Fibroblast of villous mesenchyme (primary cell): ENCODE measurements at regions not wholly inside any gene's neighbourhood (a gene's known extent, or its start where the extent isn't known, plus 50 kb on each side); places are given as distances from the start of the nearest gene placed in this dataset.

Source experiments
- DNase-seq: peaks from one replicate; pipeline ENCODE4 v3.0.0-alpha.2; 2010; ENCODE audit warnings: low read depth
- H3K4me3 ChIP-seq: 2 replicates; pipeline ENCODE4 v1.5.1; 2011; ENCODE audit warnings: low read depth, mild to moderate bottlenecking, low read length
- CTCF ChIP-seq: IDR thresholded peaks from 2 replicates; pipeline ENCODE4 v1.5.1; 2012; ENCODE audit warnings: low read depth, mild to moderate bottlenecking, low read length; ENCODE audit not compliant: insufficient read depth

- H3K4me3 ChIP-seq = no peak overlapping the region
- no peak for TF ChIP-seq CTCF
- DNase-seq = no peak
These were observed 134.4 kb upstream of the ABCA1 start for GRCh38 chr9:105062222-105062855.

DNA sequence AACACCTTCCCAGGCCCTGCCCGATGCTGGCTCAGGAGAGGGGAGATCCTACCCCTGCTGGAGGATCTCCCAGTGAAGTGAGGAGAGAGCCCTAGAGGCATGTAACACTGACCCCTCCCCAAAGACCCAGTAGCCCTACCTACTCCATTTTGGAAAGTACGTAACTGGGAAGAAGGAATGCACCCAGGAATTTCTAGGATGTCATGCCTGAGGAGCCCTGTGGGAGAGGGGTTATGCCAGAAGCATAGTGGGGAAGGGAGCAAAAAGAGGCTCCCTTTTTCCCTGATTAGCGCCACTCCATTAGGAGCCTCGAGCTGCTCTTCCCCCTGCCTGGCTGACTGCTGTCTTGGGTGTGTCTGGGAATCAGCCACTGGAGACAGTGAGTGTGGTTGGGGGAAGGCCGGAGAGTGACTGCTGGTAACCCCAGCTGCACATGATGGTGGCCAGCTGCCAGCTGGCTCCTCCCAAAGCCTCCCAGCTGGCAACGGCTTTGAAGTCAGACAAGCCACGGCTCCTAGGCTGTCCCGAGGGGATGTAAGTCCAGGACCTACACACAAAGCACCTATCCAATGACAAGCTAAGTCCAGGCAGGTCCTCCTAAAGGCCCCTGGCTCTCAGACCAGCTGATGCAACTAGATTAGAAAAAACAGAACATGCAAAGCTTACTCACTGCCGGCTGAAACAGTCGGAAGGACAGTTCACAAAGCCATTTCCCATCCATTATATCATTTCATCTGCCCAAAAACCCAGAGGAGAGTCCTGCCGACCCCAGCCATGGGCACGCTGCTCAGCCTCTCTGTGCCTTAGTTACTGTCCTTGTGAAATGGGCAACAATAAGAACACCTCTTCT, 136.5 kb upstream of the ABCA1 start:
- TF ChIP-seq CTCF = no peak
- no peak overlapping the region for H3K4me3 ChIP-seq
- peak; percentile 99 for DNase-seq

GRCh38 chr9:105065098-105066088, 137.4 kb upstream of the ABCA1 start:
- DNase-seq = peak; percentile 49
- H3K4me3 ChIP-seq = no peak overlapping the region
- TF ChIP-seq CTCF = no peak

DNA sequence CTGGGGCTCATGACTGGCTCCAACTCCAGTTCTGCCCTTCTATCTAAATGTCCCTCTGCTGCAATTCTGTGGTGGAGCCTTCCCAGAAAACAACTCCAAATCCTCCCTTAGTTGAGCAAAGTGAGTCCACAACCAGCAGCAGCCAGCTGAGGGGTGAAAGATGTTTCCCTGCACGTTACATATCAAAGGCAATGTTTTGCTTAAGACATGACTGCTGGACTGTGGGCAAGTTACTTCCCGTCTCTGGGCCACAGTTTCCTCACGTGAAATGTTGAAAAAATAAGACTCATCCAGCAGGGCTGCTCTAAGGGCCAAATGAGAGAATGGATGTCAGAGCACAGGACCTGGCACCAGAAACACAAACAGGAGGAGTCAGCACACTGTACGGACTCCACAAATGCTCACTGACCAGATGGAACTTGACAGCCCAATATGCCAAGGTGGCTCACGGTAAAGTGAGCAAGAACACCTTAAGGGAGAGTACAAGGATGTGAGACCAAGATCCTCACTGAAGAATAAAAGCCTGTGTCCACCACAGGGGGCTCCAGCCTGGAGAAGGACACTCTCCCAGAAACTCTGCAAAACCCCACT, 138.4 kb upstream of the ABCA1 start:
- H3K4me3 ChIP-seq = no peak overlapping the region
- no peak for DNase-seq
- no peak for TF ChIP-seq CTCF

- DNase-seq = peak; percentile 90
- H3K4me3 ChIP-seq = no peak overlapping the region
- TF ChIP-seq CTCF = no peak
These were observed 140.1 kb upstream of the ABCA1 start for GRCh38 chr9:105067895-105068580.

- H3K4me3 ChIP-seq = no peak overlapping the region
- no peak for DNase-seq
- no peak for TF ChIP-seq CTCF
These were observed 141.3 kb upstream of the ABCA1 start for GRCh38 chr9:105069285-105069684.
